ENCODE measurements at regions not wholly inside any gene's neighbourhood (a gene's known extent, or its start where the extent isn't known, plus 50 kb on each side); places are given as distances from the start of the nearest gene placed in this dataset.

- TF ChIP-seq POLR2A (IDR thresholded peaks at IDR 0.05; ENCODE audit: borderline replicate concordance, extremely low read depth, insufficient read depth, insufficient read length) (no peak), POLR2AphosphoS5 (IDR thresholded peaks at IDR 0.05; ENCODE audit: low read depth, low read length) (no peak), REST (IDR thresholded peaks at IDR 0.05; ENCODE audit: low read depth) (no peak), YY1 (IDR thresholded peaks at IDR 0.05; ENCODE audit: extremely low read depth, insufficient replicate concordance, low read depth, low read length) (no peak), SP1 (IDR thresholded peaks at IDR 0.05; ENCODE audit: low read depth) (no peak), RAD21 (IDR thresholded peaks at IDR 0.05; ENCODE audit: low read depth) (no peak), CEBPB (IDR thresholded peaks at IDR 0.05; ENCODE audit: low read depth) (no peak), CTCF (IDR thresholded peaks at IDR 0.05 in 2 of 3, conservative IDR thresholded peaks at IDR 0.05 in 1 of 3; ENCODE audit: borderline replicate concordance in 1 of 3, insufficient read depth in 1 of 3, low read depth in 2 of 3, low read length in 2 of 3) (no peak), ATF3 (IDR thresholded peaks at IDR 0.05) (no peak)
Measured at GRCh38 chr5:147154809-147155208, 80.0 kb upstream of the STK32A start.
